Esophagus muscularis mucosa (tissue), 4 donors: ENCODE measurements at regions not wholly inside any gene's neighbourhood (a gene's known extent, or its start where the extent isn't known, plus 50 kb on each side); places are given as distances from the start of the nearest gene placed in this dataset.

Experiments used
- CTCF ChIP-seq, 3 experiments: fragments of 200-600 bp in 2 of 3; fragments of 450-650 bp in 1 of 3; sonication (generic) in 2 of 3; IDR thresholded peaks; one replicate each; pipeline ENCODE4 v1.5.1; 2017 to 2019; ENCODE audit warnings: antibody characterized with exemption in 3 of 3, mild to moderate bottlenecking in 2 of 3, moderate library complexity in 1 of 3
- EP300 ChIP-seq: sonication (generic); formaldehyde crosslinking; IDR thresholded peaks from one replicate; pipeline ENCODE4 v1.6.1; 2017; ENCODE audit warnings: antibody characterized with exemption
- POLR2A ChIP-seq: fragments of 450-650 bp; IDR thresholded peaks from one replicate; pipeline ENCODE4 v1.6.1; 2017; ENCODE audit warnings: antibody characterized with exemption, moderate library complexity, mild to moderate bottlenecking, low read depth

- TF ChIP-seq CTCF (IDR thresholded peaks at IDR 0.05), result no peak
- TF ChIP-seq POLR2A, result no peak
- no peak for TF ChIP-seq EP300
Observed at GRCh38 chr1:181356505-181357340, 126.6 kb upstream of the CACNA1E start.
